SK-MEL-5 (cell line): ENCODE measurements at regions not wholly inside any gene's neighbourhood (a gene's known extent, or its start where the extent isn't known, plus 50 kb on each side); places are given as distances from the start of the nearest gene placed in this dataset.
A peak's percentile ranks its signal among the peaks of the same experiment; 100 is the strongest.
"Not testable (repeated sequence)": the region's sequence is repeated elsewhere in the genome, so short reads cannot be mapped to it uniquely, and the experiment has no call there.

ENCODE experiments used
- DNase-seq: peaks from one replicate; pipeline ENCODE4 v3.0.0-alpha.2; 2016; ENCODE audit warnings: low read depth, low spot score
- in situ Hi-C: cut with HindIII; loops from 2 replicates; pipeline ENCODE4 v1.10.0; 2016; ENCODE audit warnings: low sequenced_read_pairs, high pct_unique_total_duplicates, low pct_unique_long_range_greater_than_20kb

DNA sequence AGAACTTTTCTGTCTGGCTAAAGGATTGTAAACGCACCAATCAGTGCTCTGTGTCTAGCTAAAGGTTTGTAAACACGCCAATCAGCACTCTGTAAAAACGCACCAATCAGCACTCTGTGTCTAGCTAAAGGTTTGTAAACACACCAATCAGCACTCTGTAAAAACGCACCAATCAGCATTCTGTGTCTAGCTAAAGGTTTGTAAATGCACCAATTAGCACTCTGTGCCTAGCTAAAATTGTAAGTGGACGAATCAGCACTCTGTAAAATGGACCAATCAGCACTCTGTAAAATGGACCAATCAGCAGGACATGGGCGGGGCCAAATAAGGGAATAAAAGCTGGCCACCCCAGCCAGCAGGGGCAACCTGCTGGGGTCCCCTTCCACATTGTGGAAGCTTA, 134.1 kb downstream of the PSAT1 start:
- DNase-seq, in situ Hi-C loops: not testable (repeated sequence)

DNA sequence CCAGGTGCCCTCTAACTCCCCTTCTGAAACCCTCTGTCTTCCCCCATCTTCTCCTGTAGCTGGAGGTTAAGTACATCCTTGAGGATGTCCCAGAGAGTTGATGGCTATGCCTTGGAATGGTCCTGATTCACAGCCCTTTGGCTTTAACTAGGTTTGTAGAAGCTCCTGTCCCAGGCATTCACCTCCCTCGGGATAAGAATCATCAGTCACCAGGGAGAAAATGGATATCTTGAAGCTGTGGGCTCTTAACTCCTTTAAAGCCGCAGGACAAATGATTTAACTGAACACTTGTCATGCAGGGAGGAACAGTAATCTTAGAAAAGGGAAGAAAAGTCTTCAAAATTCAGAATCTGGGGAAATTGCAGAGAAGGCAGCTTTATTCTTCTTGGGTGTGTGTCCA, 139.9 kb downstream of the PSAT1 start:
- in situ Hi-C loops: no loop called here
- DNase-seq: peak; percentile 21

DNA sequence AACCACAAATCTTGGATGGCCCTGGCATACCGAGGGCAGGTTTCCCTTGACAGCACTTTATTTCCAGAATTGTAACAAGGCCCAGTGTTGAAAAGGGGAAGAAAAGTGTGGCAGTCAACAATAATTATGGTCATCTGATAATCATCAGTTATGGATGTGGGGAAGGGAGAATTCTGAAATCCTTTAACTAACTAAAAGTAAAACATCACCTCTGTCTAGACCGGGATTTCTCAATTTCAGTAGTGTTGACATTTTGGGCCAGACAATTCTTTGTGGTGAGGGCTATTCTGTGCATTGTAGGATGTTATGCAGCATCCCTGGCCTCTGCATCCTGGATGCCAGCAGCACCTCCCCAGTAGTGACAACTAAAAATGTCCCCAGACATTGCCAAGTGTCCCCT, 140.4 kb downstream of the PSAT1 start:
- no peak for DNase-seq
- in situ Hi-C loops: no loop called here

DNA sequence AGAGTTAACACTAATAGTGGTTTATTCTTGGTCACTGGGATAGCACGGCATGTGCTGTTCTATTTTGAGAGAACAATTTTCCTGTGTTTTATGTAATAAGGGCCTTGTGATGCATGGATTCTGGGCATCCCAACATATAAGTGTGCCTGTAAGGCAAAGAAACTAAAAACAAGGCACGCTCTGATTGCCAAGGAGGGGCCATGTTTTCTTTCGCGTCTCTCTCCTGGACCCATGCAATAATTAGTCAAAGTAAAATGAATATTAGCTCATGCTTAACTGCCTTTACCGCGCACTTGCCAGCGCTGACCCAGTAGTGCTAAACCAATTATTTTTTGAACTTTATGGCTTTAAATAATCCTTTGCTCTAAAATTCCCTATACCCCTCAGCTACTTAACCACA, 140.9 kb downstream of the PSAT1 start:
- DNase-seq: peak; percentile 61
- in situ Hi-C loops: no loop called here

DNA sequence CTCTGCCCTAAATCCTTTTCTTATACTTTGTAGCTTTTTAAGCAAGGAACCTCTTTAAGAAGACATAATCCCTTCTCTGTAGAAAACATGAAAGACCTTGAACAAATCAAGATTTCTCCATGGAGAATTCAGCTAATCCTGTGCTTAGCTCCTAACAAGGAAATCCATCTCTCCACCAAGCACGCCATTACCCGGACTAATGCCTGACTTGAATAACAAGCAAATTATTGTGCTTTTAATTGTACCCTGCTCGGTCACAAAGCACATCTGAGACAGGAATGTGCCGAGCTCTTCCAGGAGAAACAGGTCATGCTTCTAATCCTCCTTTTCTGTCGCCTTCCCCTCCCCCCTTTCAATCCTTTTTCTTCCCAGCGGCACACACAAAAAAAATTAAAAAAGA, 141.3 kb downstream of the PSAT1 start:
- in situ Hi-C loops: no loop called here
- DNase-seq: no peak

DNA sequence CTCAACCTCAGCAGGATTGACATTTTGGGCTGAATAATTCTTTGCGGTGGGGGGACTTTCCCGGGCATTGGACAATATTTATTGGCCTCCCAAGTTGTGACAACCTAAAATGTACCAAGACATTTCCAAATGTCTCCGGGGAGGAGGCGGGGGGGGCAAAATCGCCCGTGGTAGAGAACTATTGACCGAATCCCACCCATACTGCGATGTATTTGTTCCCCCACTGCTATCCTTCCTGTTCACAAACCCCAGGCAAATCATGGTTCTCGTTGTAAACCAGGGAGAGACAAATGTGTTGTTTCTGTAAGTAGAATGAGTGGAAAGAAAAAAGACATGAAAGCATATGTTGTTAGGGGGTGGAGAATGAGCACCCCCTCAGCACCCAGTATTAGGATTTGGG, 141.9 kb downstream of the PSAT1 start:
- in situ Hi-C loops: no loop called here

DNA sequence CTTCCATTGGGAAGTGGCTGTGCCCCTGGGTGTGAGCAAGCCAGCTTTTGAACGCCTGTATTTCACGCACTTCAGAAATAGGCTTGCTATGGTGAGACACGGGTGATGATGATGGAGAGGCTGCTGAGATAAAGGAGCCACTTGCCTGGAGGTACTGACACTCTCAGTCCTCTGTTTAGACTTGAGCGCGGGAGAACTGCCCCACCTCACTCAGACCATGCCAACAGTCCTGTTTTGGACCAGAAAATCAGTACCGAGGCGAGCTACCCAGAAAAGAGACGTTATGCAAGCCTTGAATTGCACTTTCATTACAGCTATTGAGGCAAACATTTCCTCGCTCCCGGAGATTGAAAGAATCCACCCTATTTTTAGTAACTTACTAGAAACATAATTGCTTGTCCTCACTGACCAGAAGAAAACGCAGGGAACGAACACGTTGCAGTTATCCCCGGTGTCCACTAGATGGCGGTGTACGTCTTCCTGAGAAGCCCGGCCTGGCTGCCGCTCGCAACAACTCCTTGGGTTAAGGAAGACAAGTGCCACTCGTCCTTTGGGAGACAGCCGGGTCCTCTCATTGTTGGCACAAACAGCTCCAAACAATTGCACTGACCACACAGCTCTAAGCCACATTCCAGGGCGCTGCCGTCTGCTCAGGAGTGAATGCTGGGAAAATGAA, 142.4 kb downstream of the PSAT1 start:
- DNase-seq: peak; percentile 85
- in situ Hi-C loops: no loop called here

More for the DNA sequence above, 141.9 kb downstream of the PSAT1 start:
- no peak for DNase-seq

DNA sequence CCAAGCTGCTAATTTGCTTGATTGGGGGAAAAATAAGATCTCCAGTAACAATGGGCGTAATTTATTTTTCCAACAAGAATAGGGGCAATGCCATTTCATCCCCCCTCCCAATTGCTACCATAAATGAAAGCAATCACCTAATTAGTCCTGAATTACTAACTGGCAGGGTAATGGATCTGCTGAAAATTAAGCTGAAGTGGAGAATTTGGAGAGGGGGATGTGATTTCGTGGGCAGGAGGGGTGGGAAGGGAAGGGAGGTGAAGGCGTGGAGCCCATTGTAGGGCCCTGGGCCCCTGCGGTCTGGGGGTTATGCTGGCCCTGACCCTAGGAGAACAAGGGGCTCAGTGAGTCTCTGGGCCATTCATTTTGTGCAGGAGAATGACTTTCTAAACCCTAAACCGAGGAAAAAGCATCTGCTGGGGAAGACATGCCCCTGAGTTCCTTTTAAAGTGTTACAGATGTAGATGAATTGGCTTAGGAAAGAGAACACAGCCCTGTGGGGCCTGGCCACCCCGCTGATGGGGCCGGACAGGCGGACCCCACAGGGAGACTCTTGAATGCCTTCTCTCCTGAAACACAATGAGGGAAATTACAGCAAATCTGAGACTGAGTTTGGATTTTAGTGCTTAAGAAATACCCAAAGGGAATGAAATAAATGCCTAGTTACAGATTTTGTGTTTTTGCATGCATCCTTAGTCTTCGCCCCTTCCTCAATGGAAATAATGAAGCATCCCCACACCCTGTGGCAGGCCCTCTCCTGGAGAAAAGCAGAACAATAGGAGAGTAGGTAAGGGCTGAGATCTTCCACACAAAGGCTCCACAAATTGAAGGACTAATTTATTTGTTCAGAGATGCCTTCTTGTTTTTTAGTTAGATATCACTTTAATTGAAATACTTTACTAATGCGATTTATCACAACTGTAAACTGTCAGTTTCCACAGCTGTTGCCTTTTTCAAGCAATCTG, 143.2 kb downstream of the PSAT1 start:
- no peak for DNase-seq
- in situ Hi-C loops: no loop called here

DNA sequence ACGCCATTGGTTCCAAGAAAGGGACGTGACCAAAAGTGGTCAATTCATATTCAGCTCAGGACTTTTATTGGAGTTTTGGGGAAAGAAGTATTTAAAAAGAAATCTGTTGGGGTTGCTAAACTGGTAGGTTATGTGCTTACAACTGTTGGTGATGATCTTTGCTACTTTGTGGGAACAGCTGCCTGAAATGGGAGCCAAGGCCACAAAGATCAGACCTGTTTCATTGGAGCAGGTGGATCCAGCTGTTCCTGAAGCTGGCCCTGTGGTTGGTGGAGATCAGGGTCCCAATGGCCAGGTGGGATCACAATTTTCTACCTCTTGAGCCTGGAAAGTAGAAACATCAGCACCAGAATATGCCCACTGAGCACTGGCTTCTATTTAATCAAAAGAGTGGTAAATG, 144.5 kb downstream of the PSAT1 start:
- in situ Hi-C loops: no loop called here
- no peak for DNase-seq

DNA sequence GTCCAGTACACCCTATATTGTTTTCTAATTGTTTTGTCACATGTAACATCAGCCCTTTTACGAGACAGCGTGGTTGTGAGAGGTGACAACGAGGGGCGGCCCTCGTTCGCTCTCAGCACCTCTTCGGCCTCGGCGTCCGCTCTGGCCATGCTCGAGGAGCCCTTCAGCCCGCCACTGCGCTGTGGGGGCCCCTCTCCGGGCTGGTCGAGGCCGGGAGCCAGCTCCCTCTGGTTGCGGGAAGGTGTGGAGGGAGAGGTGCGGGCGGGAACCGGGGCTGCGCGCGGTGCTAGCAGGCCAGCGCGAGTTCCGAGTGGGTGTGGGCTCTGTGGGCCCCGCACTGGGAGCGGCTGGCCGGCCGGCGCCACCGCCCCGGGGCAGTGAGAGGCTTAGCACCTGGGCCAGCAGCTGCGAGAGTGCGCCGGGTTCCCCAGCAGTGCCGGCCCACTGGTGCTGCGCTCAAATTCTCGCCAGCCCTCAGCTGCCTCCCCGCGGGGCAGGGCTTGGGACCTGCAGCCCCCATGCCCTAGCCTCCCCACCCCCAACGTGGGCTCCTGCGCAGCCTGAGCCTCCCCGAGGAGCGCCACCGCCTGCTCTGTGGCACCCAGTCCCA, 145.0 kb downstream of the PSAT1 start:
- in situ Hi-C loops: no loop called here

DNA sequence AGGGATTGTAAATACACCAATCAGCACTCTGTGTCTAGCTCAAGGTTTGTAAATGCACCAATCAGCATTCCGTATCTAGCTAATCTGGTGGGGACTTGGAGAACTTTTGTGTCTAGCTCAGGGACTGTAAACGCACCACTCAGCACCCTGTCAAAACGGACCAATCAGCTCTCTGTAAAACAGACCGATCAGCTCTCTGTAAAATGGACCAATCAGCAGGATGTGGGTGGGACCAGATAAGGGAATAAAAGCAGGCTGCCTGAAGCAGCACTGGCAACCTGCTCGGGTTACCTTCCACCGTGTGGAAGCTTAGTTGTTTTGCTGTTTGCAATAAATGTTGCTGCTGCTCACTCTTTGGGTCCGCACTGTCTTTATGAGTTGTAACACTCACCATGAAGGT, 145.7 kb downstream of the PSAT1 start:
- in situ Hi-C loops: not testable (repeated sequence)

More for the DNA sequence above, 145.0 kb downstream of the PSAT1 start:
- DNase-seq: no peak

DNA sequence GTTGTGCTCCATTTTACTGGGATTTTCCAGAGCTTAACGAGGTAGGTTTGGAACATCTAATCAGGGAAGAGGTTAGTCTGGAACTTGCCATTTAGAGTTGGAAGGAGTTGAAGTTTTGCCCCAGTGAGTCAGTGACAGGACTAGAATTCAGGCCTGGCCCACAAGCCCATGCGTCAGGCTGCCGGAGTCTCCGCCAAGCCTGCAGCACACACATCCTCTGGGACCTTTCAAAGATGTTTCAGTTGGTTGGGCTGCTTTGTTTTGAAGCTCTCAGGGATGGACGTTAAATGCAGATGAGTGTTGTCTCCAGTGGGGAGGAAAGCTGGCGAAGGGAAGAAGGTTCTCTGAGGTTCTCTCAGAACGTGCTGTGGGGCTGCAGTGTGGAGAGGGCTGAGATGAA, 147.0 kb downstream of the PSAT1 start:
- in situ Hi-C loops: no loop called here
- no peak for DNase-seq

More for the DNA sequence above, 145.7 kb downstream of the PSAT1 start:
- DNase-seq: not testable (repeated sequence)

DNA sequence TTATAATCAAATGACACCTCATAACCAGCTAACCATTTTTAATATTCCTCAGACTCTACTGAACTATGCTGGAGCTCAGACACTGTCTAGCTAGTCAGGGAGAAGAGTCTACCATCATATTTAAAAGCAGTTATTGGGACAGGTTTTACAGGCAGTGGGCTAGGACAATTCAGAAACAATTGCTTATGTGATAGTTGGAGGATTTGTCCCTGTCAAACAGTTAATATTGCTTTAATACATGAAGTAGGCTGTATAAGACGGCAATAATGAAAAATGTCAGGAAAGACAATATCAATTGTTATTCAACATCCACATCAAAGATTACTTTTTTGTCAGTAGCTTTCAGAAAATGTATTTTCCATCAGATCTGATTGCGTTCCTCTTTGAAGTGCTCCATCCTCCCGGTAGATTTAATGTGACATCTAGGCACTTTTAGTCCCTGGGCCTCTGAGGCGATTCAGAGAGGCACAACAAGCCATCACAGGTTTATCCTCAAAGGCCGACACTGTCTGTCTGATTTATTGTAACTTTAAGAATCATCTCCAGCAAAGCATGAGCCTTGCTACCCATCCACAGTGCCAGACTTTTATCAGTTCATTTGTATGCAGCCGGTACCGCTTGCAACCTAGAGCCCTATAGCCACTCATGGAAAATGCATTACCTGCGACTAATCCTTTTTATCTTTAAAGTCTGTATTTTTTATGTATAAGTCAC, 152.2 kb downstream of the PSAT1 start:
- in situ Hi-C loops: no loop called here
- DNase-seq: no peak

DNA sequence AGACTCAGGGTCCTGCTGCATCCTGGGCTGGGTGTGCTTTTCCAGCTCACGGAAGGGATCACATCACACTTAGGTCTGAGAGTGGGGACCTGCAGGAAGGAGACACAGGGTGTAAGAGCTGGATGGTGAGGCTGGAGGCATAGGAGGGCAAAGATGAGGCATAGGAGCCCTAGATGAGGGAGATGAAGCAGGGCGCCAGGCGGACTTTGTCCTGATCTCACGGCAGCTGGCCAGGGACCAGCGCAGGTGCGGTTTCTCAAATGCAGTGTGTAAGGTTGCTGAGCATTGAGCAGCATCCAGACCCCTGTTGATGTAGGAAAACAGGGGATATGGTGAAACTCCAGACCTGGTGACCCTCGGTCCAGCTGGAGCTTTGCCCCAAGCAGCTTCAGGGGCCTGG, 156.5 kb downstream of the PSAT1 start:
- no peak for DNase-seq
- in situ Hi-C loops: no loop called here

DNA sequence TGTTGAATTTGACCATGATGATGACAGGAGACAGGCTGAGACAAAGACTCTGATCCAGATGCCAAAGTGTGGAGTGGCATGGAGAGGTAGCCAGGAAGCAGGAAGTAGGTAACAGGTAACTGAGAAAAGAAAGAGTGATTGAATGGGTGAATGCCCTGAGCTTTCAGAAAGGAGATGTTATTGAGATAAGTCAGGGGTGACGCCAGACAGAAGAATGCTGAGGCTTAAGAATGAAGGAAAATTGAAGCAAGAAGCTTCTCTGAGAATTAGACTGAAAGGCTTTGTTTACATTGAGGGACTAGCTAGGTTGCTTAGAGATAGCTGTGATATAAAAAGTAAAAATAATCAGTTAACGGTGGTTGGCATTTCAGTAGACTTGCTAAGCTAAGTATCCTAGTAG, 165.7 kb downstream of the PSAT1 start:
- in situ Hi-C loops: no loop called here

DNA sequence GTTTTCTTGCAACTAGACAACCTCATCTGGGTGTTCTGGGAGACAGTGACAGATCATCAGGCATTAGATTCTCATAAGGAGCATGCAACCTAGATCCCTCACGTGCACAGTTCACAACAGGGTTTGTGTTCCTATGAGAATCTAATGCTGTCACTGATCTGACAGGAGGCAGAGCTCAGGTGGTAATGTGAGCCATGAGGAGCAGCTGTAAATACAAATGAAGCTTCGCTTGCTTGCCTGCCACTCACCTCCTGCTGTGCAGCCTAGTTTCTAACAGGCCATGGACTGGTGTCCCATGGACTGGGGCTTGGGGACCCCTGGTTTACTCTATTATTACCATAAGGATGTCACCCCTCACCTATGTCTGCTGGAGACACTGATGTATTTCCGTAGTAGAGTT, 166.8 kb downstream of the PSAT1 start:
- in situ Hi-C loops: no loop called here
- DNase-seq: no peak

More for the DNA sequence above, 165.7 kb downstream of the PSAT1 start:
- DNase-seq: no peak

DNA sequence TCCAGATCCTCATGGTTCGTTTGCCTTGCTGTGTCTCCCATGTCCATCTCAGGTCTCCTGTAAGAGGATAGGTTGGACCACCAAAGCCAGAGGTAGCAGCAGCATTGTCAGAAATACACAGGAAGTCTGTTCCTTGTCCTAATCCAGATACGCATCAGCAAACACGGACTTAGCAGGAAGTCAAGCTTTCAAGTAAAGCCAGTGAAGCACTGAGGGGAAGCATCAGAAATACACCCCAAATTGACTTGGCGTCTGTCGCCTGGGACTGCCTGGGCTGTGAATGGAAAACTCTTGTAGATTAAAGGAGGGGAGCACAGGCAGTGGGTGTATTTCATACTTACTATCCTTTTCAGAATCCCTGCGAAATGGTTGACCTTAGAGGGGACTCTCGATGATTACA, 171.3 kb downstream of the PSAT1 start:
- no peak for DNase-seq
- in situ Hi-C loops: no loop called here
